Motor neuron (in vitro differentiated cells): ENCODE measurements at regions not wholly inside any gene's neighbourhood (a gene's known extent, or its start where the extent isn't known, plus 50 kb on each side); places are given as distances from the start of the nearest gene placed in this dataset.
A peak's percentile ranks its signal among the peaks of the same experiment; 100 is the strongest.
"Not testable (repeated sequence)": the region's sequence is repeated elsewhere in the genome, so short reads cannot be mapped to it uniquely, and the experiment has no call there.

Experiments
- ATAC-seq, 8 experiments: fragments of 200-7000 bp; cut with Tn5 transposase; replicated peaks in 6 of 8; 2 replicates each; pipeline ENCODE4 v1.8.0; 2021; ENCODE audit warnings: mild to moderate bottlenecking in 8 of 8, moderate library complexity in 8 of 8
- H3K27ac ChIP-seq, 2 donors: fragments of 250-450 bp; sonication (Bioruptor Pico); 2 replicates each; pipeline ENCODE4 v1.9.0; 2021; ENCODE audit warnings: antibody characterized with exemption in 2 of 2, mild to moderate bottlenecking in 2 of 2, moderate library complexity in 1 of 2
- H3K4me1 ChIP-seq, 2 donors: fragments of 250-450 bp; sonication (Bioruptor Pico); replicated peaks in 1 of 2; 2 replicates each; pipeline ENCODE4 v1.6.1; 2021; ENCODE audit warnings: antibody characterized with exemption in 2 of 2, mild to moderate bottlenecking in 2 of 2, moderate library complexity in 1 of 2
- H3K4me3 ChIP-seq, 5 donors: fragments of 250-450 bp; sonication (Bioruptor Pico); 2 replicates each; pipeline ENCODE4 v1.9.0; 2021; ENCODE audit warnings: antibody characterized with exemption in 5 of 5, mild to moderate bottlenecking in 5 of 5, moderate library complexity in 4 of 5
- WGBS, 10 experiments: fragments of 450-650 bp; shearing (Covaris generic); methylation state at CpG; one replicate each; pipeline ENCODE4 v1.0.0; 2022; 5-methylcytosine and 5-hydroxymethylcytosine counted together
- in situ Hi-C, 9 experiments: fragments of 400-800 bp; cut with MboI; loops; one replicate each; pipeline ENCODE4 v1.15.0; 2021; ENCODE audit warnings: low sequenced_read_pairs in 9 of 9, low pct_unique_long_range_greater_than_20kb in 2 of 9; ENCODE audit not compliant: unreplicated experiment in 9 of 9

- H3K4me3 ChIP-seq = no peak overlapping the region
- no peak overlapping the region for H3K27ac ChIP-seq
- 10 to 70% (median 51%) methylated on average over 1 to 2 of the region's 2 CpGs; no CpG with 5 or more reads in 2 of the 10 experiments for WGBS, 10 experiments
- in situ Hi-C loops = no loop called here
- H3K4me1 ChIP-seq = no peaks in the 10 kb centered on the region
- no peak for ATAC-seq
These were observed 519.8 kb downstream of the TMEM114 start for GRCh38 chr16:8070506-8070905.

DNA sequence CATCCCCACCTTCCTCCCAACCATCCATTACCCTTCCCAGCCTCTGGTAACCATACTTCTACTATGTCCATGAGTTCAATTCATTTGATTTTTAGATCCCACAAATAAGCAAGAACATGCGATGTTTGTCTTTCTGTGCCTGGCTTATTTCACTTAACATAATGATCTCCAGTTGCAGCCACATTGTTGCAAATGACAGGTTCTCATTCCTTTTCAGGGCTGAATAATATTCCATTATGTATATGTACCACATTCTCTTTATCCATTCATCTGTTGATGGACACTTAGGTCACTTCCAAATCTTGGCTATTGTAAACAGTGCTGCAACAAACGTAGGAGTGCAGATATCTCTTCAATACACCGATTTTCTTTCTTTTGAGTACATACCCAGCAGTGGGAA is 522.1 kb downstream of the TMEM114 start:
- H3K4me1 ChIP-seq, H3K27ac ChIP-seq, H3K4me3 ChIP-seq, in situ Hi-C loops, ATAC-seq: not testable (repeated sequence)
- WGBS, 10 experiments = 18 to 100% (median 61%) methylated on average over 1 to 3 of the region's 3 CpGs; no CpG with 5 or more reads in 1 of the 10 experiments

GRCh38 chr16:8063159-8063558 is 527.2 kb downstream of the TMEM114 start:
- H3K27ac ChIP-seq = peak overlapping the region in 1 of 2 donors; percentile 23
- in situ Hi-C loops = no loop called here
- H3K4me3 ChIP-seq = no peak overlapping the region
- WGBS, 10 experiments = 5 to 83% (median 50%) methylated on average over 1 to 4 of the region's 4 CpGs; no CpG with 5 or more reads in 4 of the 10 experiments
- H3K4me1 ChIP-seq = peaks cover 0 to 18% of the 10 kb centered on the region in 2 donors
- ATAC-seq = peak in 3 of 8 experiments; percentile 42 to 90 (median 88)

DNA sequence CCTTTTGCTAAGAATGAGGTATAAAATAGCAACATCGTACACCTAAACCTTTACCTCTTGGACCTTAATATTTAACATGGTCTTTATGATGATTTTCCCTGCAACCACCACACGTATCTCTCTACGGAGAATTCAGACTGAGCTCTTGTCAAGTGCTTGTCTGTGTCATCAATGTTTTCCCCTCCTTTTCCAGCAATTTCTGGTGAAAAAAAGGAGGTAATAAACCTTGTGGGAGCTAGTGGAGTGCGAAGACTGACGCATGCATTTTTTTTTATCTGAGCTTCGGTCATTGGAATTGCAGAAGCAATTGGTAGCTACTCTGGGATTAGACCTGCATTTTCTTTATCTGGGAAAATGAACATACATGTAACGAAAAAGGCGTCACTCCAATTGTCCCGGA is 527.6 kb downstream of the TMEM114 start:
- Histone ChIP-seq H3K27ac (peak overlapping the region in 1 of 2 donors; percentile 23), H3K4me1 (peaks cover 0 to 18% of the 10 kb centered on the region in 2 donors), H3K4me3 (no peak overlapping the region)
- peak in 2 of 8 experiments; percentile 60 to 72 for ATAC-seq
- WGBS, 10 experiments = 0 to 90% (median 58%) methylated on average over 2 to 9 of the region's 9 CpGs; no CpG with 5 or more reads in 1 of the 10 experiments
- in situ Hi-C loops = no loop called here

GRCh38 chr16:8055761-8056160 is 534.5 kb downstream of the TMEM114 start:
- Histone ChIP-seq H3K4me1 (peaks cover 0 to 10% of the 10 kb centered on the region in 2 donors), H3K27ac (no peak overlapping the region), H3K4me3 (no peak overlapping the region)
- ATAC-seq = no peak
- 0 to 97% (median 56%) methylated on average over 1 to 4 of the region's 4 CpGs for WGBS, 10 experiments
- in situ Hi-C loops = no loop called here

GRCh38 chr16:8053437-8053836 is 536.9 kb downstream of the TMEM114 start:
- 0 to 83% (median 25%) methylated on average over 1 to 4 of the region's 4 CpGs; no CpG with 5 or more reads in 3 of the 10 experiments for WGBS, 10 experiments
- in situ Hi-C loops = no loop called here
- peak in 2 of 8 experiments; percentile 71 to 72 for ATAC-seq
- no peak overlapping the region for H3K27ac ChIP-seq
- H3K4me3 ChIP-seq = no peak overlapping the region
- peaks cover 0 to 10% of the 10 kb centered on the region in 2 donors for H3K4me1 ChIP-seq

GRCh38 chr16:8048433-8048832 is 541.9 kb downstream of the TMEM114 start:
- WGBS, 10 experiments = 0 to 100% (median 31%) methylated on average over 1 to 4 of the region's 4 CpGs; no CpG with 5 or more reads in 3 of the 10 experiments
- no peak for ATAC-seq
- Histone ChIP-seq H3K4me3 (no peak overlapping the region), H3K27ac (no peak overlapping the region), H3K4me1 (peaks cover 0 to 7% of the 10 kb centered on the region in 2 donors)
- in situ Hi-C loops = no loop called here

DNA sequence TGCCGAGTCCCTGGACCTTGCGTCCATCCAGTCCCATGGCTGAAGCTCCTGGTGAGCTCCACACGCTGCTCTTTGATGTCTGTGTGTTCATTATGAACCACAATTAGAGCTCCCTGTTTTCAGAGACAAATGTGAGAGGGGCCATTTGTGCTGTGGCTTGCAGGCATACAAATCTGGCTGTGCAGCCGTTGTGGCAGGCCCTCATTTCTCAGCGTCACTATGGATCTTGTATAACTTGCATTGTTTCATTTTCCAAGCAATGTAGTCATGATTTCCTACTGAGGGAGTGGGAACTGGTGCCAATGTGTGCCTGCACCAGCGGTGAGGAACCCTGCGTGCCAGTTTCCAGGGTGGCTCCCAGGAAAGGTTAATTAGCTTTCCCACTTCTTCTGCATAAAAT is 542.6 kb downstream of the TMEM114 start:
- Histone ChIP-seq H3K4me1 (peaks cover 0 to under 1% of the 10 kb centered on the region in 2 donors), H3K27ac (no peak overlapping the region), H3K4me3 (no peak overlapping the region)
- 8 to 84% (median 20%) methylated on average over 1 to 7 of the region's 7 CpGs; no CpG with 5 or more reads in 3 of the 10 experiments for WGBS, 10 experiments
- no peak for ATAC-seq
- in situ Hi-C loops = no loop called here

- no peak for ATAC-seq
- 0 to 100% (median 77%) methylated on average over 1 to 5 of the region's 5 CpGs; no CpG with 5 or more reads in 2 of the 10 experiments for WGBS, 10 experiments
- Histone ChIP-seq H3K4me1 (no peaks in the 10 kb centered on the region), H3K27ac (no peak overlapping the region), H3K4me3 (no peak overlapping the region)
- in situ Hi-C loops = no loop called here
These were observed 545.5 kb downstream of the TMEM114 start for GRCh38 chr16:8044796-8045195.

DNA sequence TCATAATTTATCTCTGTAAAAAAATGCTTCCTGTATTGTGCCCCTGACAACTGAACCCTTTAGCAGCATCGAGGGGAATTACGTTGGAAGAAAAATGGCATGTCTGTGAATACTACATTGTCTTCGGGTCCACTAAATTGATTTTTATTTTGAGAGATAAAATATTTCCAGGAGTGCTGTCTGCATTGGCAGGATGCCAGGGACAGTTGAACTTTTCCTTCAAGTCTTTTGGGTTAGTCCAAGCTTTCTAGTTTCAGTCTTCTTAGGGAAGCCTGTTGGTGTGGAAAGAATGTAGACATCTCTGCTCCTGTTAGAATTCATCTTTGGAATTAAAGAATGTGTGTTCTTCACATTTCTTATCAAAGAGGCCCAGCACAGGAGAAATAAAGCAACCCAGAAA is 557.9 kb downstream of the TMEM114 start:
- no peak overlapping the region for H3K27ac ChIP-seq
- ATAC-seq = no peak
- no peak overlapping the region for H3K4me3 ChIP-seq
- in situ Hi-C loops = no loop called here
- no peaks in the 10 kb centered on the region for H3K4me1 ChIP-seq
- WGBS, 10 experiments = 7 to 76% (median 20%) methylated on average over 2 to 3 of the region's 3 CpGs; no CpG with 5 or more reads in 3 of the 10 experiments

GRCh38 chr16:8030004-8030403 is 560.3 kb downstream of the TMEM114 start:
- in situ Hi-C loops, H3K4me3 ChIP-seq, H3K4me1 ChIP-seq, ATAC-seq, H3K27ac ChIP-seq: not testable (repeated sequence)
- WGBS, 10 experiments = 0 to 86% (median 21%) methylated on average over 1 to 3 of the region's 3 CpGs

DNA sequence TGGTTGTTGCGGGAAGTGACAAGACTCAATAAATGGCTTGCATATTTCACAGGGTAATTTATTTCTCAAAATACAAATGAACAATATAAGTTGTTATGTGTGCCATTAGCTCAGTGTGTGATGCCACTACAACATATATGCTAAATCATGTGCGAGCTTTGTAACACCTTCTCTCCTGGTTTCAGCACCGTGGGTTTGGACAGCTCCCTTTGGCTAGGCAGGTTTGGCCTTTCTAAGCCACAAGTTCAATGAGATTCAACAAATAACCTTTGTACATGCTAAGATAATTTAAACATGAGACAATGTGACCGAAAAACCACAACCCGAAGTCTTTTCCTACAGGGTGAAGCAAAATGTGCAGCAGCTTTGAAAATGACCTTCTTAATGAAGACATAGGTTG is 563.9 kb downstream of the TMEM114 start:
- WGBS, 10 experiments = 22 to 60% (median 40%) methylated on average over 3 to 5 of the region's 5 CpGs; no CpG with 5 or more reads in 1 of the 10 experiments
- no peaks in the 10 kb centered on the region for H3K4me1 ChIP-seq
- in situ Hi-C loops = no loop called here
- H3K27ac ChIP-seq = no peak overlapping the region
- ATAC-seq = no peak
- no peak overlapping the region for H3K4me3 ChIP-seq

DNA sequence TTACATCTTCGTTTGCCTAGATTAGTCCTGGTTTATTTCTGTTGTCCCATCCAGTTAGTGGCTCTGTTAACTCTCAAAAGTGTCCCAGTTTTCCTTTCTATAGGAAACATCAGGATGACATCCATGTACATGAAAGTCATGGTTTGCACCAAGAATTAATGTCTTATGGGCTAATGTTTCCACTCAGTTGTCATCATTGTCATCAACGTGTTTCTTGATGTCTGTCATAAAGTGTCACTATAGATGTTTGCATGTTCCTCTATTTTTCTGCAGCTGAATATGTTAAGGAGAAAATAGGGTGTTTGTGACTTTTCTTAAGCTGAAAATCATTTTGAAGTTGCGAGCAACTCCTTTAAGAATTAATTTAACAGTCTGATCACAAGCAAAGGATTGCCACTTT is 567.0 kb downstream of the TMEM114 start:
- H3K27ac ChIP-seq = no peak overlapping the region
- no peak overlapping the region for H3K4me3 ChIP-seq
- no peak for ATAC-seq
- 0 to 83% (median 18%) methylated on average over 1 to 3 of the region's 3 CpGs for WGBS, 10 experiments
- no peaks in the 10 kb centered on the region for H3K4me1 ChIP-seq
- in situ Hi-C loops = no loop called here
